GM19438 (cell line): ENCODE measurements at regions not wholly inside any gene's neighbourhood (a gene's known extent, or its start where the extent isn't known, plus 50 kb on each side); places are given as distances from the start of the nearest gene placed in this dataset.

Source experiments
- ATAC-seq: cut with Tn5 transposase; IDR thresholded peaks from one replicate; pipeline ENCODE4 v1.9.1; 2021; ENCODE audit warnings: low read depth; ENCODE audit not compliant: unreplicated experiment

DNA sequence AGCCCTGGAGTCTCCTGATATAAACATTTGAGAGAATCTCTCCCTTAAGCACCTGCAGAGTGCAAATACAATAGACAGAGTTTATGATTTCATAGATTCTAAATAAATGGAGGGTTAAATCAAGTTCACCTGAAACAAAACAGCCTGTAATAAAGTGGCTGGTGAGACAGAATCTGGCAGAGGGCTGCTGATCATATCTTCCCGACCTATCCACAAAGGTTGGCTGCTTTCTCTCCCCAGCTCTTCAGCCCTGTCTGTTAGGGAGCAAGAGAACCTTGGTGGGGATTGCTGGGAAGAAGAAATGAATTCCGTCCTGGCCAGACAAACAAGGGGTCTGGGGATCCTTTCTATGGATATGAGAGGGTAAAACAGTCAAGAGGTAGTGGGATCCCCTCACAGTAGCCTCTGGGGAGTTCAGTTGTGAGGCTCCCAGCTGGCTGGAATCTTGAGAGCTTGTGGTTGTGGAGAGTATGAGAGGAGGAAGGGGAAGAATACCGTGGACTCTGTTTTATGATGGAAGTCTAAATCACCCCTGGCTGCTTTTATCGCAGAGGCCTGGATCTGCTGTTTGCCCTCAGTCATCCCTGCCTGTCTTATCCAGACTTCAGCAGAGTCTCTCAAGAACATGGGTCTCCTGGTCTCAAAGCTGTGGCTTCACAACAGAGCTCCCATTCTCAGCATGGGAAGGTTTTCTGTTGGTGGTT, 451.3 kb downstream of the NTRK3 start:
- no peak for ATAC-seq

DNA sequence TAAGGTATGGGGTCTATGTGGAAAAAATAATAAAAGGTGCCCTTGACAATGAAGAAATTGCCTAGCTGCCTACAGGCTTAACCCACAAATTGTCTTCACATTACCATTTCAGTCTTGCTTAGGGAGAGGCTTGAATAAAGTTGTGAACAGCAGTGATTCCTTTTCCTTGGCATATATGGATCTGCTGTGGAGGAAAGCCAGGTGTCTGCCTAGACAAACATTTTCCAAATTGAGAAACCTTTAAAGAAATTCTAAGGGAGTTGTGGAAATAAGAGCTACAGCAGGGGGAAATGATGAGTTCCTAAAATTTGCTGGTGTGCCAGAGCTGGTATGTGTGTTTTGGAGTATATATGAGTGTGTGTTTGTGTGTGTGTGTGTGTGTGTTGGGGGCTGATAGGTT, 452.1 kb downstream of the NTRK3 start:
- no peak for ATAC-seq

DNA sequence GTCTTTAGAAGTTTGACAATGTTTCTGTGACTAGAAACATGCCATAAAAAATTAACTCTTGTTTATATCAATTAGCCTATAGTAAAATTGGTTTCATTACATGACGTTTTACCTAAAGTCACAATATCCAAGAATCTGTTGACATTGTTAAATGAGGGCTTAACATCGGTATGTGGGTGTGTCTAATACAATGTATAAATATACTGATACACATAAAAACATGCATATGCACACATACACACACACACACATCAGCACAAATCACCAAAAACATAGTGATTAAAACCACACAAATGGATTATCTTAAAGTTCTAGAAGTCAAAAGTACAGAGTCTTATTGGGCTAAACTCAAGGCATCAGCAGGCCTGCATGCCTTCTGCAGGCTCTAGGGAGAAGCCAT, 456.7 kb downstream of the NTRK3 start:
- no peak for ATAC-seq

DNA sequence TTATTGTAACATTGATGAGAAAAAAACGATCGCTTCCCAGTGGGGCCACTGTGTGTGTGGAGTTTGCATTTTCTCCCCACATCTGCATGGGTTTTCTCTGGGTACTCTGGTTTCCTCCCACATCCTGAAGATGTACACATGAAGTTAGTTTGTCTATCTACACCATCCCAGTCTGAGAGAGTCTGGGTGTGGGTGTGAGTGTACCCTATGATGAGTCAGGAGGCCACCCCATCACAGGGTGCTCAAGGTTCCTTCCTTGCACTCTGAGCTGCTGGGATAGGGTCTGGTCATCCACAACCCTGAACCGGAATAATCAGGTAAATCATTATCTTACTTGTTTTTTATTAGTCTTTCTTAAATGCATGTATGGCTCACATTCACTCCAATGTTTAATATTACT, 457.1 kb downstream of the NTRK3 start:
- no peak for ATAC-seq

GRCh38 chr15:87793725-87794124, 462.8 kb downstream of the NTRK3 start:
- ATAC-seq = no peak

DNA sequence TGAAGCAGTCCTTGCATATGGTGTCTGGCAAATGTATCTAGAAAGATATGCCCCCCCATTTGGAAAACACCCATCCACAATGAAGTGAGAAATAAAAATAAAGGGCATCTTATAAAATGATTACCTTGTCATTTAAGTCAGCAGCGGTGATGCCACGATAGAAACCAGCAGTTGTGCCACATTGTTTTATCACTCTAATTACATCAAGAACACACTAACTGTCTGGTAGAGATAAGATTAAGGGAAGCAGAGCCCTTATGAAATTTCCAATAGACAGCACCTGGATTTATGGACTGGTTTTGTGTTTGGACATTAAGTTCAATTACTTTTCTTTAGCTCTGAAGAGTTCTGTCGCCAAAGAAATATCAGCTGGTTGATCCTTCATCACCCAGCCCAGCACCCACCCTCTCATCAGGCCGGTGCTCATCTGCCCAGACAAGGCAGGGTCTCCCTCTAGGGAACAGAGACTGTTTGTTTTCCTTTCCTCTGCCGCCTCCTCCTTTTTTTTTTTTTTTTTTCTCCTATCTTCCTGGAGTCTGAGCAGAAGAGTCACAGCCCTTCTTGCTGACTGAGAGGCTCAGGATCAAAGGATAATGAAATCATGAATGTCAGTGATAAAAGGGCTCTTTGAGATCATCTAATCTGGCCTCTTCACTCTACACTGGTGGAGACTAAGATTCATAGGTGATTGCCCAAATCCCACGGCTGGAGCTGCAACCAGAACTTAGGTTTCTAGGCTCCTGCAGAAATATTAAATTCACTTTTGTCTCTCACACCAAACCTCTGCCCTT, 464.1 kb downstream of the NTRK3 start:
- ATAC-seq = no peak

DNA sequence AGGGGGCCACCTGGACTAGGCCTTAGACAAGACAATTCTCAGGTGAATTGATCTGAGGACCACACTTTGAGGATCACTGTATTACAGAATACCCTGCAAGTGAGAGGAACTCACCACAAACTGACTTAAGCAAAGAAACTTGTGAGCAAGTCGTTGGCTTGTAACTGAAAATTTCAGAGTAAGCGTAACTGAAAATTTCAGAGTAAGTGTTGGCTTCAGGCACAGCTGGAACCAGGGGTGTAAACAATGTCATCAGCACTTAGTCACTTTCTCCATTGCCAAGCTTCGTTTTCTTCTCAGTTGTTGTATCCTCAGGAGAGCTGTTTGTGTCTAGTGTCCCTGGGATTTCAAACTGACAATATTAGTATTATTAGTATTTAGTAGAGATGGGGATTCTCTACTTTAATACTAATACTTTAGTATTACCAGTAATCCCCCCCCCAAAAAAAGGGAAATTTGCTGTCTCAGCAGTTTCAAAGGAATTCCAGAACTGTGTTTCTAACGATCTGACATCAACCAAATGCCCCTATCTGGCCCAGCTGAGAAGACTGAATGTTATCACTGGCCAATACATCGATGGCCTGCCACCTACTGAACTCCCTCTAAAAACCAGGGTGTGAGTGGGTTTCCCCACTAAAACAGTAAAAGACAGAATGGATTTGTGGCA, 474.4 kb downstream of the NTRK3 start:
- no peak for ATAC-seq

DNA sequence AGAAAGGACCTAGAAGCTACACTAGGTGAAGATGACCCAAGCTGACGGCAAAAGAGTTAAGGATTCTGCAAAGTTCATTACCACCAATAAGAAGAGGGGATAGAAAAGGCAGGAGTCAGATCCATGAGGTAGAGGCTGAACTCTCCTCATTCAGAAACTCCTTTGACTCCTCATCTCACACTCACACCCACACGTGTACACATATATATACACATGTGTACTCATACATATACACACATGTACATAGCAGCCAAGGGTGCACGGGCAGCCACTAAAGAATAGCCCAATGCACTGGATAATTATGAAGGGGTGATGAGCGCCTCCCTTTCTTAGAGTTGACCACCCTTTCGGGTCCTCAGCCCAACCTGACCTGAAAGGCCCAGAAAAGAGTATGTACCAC, 476.8 kb downstream of the NTRK3 start:
- ATAC-seq = no peak

DNA sequence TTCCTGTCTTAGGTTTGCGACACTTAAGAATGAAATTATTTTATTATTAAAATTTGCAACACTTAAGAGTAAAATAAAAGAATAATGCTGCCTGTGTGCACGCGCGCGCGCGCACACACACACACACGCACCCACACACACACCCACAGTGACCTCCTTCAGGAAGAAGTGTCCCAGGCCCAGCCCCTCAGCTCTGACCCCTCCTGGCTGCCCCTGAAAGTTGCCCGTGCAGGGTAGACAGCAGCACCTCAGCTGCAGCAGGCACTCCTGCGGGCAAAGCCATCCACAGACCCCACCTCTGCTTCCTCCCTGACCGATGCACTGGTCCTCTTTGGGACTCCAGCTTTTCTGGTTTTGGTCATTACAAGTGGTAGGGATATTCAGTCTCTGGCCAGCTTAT, 478.2 kb downstream of the NTRK3 start:
- ATAC-seq = no peak

DNA sequence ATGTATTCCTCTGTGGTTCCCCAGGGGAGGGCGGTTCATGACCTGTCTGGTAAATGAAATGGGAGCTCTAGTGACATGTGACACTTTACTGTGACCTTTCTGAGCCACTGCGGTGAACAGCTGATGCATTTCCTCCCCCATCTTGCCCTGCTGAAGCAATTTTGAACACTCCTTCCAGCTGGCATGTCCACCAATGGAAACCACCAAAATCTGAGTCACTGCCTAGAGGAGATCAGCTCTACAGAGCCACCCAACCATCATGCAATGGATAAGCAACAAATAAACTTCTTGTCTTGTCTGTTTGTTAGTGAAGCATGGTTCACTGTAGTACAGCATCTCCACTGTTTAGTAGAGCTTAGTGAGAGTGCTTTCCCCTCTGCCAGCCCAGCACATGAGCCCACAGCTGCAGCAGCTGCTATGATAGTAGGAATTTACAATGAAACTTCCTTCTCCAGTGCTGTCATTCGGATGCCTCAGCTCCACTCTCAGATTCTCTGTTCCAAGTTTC, 479.4 kb downstream of the NTRK3 start:
- no peak for ATAC-seq

DNA sequence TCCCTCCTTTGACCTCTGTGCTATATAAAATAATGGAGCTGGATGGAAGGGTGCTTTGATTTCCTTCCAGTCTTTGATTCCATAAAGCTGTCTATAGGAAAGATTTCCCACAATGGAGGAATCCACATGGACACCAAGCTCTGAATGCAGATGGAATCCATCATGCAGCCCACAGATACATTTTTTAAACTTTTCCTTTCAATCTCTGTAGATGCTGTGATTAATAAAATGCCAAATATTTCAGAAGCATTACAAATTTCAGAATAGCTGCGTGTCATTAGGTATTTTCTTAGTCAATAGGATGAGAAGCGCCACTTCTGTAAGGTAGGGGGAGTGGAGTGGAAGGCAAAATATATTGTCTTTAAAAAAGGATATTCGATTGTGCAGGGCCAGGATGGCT, 489.0 kb downstream of the NTRK3 start:
- ATAC-seq = no peak

DNA sequence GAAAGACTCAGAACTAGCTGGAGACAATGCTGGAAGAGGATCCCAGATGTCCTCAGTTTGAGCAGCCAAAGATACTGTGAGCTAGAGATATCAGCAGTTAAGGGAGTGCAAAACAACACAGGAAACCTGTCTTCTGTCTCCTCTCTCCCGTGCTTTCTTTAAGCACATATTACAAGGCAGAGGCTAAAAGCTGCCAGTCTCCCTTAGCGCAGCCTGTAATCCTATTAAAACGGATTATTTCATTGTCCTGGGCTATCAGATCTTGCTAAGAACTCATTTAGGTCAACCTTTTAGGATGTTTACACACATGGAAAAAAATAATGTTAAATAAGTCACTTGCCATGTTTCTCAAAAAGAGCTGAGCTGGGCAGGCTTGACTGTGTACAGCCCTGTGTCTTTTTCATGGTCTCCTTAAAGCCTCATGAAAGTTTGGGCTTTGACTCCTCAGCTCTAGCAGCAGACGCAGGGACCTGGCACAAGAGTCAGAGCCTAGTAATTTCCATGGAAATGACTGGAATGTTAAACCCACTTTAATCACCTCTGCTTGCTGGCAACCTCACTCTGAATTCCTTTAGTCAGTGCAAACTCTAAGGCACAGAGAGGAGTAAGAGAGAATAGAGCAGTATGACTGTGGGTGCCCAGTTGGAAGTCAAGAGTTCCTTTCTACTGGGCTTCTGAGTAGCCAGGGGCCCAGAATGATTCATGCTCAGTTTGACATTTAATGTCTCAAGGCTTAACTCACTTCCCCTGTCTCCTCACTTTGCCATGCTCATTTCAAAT, 491.9 kb downstream of the NTRK3 start:
- no peak for ATAC-seq

- ATAC-seq = no peak
These were observed 492.7 kb downstream of the NTRK3 start for GRCh38 chr15:87763837-87764236.

- peak; percentile 81 for ATAC-seq
These were observed 494.6 kb downstream of the NTRK3 start for GRCh38 chr15:87761736-87762509.

GRCh38 chr15:87760547-87761314, 495.8 kb downstream of the NTRK3 start:
- no peak for ATAC-seq

DNA sequence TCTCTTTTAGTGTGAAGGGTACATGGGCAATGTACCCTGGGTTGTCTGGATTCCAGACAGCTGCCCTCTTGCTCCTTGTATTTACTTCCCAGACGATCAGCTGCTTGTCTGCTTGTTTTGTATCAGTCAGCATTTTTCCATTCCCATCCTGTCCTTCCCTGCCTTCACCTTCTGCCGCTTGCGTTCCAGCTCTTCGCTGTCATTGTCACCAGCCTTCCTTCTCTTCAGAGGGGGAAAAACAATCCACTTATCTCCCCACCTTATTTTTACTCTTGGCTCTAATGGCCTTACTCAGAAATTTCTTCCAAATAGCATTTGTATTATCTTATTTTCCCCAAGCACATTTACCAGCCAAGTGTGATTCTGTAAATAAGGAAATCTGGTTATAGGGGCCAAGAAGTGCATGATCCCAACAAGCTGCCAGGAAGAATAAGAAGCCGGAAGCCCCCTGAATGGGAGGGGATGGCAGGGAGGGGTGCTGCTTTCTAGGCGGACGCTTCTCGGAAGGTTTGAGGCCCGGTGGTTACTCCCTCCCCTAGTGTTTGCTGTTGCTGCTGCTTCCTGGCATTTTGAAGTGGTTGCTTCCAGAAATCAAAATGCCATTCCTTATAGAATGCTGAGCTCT, 497.6 kb downstream of the NTRK3 start:
- ATAC-seq = no peak

GRCh38 chr15:87757084-87757483, 499.5 kb downstream of the NTRK3 start:
- no peak for ATAC-seq

- no peak for ATAC-seq
These were observed 500.5 kb downstream of the NTRK3 start for GRCh38 chr15:87756072-87756471.

- no peak for ATAC-seq
These were observed 501.3 kb downstream of the NTRK3 start for GRCh38 chr15:87755226-87755625.
